GM23338 (cell line): ENCODE measurements at regions not wholly inside any gene's neighbourhood (a gene's known extent, or its start where the extent isn't known, plus 50 kb on each side); places are given as distances from the start of the nearest gene placed in this dataset.

Experiments
- ATAC-seq: fragments of 200-7000 bp; cut with Tn5 transposase; 3 replicates; pipeline ENCODE4 v1.9.1; 2020
- DNase-seq: peaks from one replicate; pipeline ENCODE4 v3.0.0-alpha.2; 2015; ENCODE audit warnings: low spot score
- H2AFZ ChIP-seq: fragments of 200-600 bp; sonication (generic); 2 replicates; pipeline ENCODE4 v1.8.0; 2016; ENCODE audit warnings: antibody characterized with exemption, mild to moderate bottlenecking, moderate library complexity
- H3F3A ChIP-seq: fragments of 200-600 bp; sonication (generic); replicated peaks from 2 replicates; pipeline ENCODE4 v1.8.0; 2017; ENCODE audit warnings: antibody characterized with exemption, mixed run types, low read depth
- H3K27ac ChIP-seq: fragments of 200-600 bp; sonication (generic); 2 replicates; pipeline ENCODE4 v1.6.1; 2016; ENCODE audit warnings: low read depth
- H3K27me3 ChIP-seq: fragments of 200-600 bp; sonication (generic); 2 replicates; pipeline ENCODE4 v1.8.0; 2016; ENCODE audit warnings: mild to moderate bottlenecking, mixed run types, moderate library complexity; ENCODE audit not compliant: insufficient read depth
- H3K36me3 ChIP-seq: fragments of 200-600 bp; sonication (generic); 2 replicates; pipeline ENCODE4 v1.8.0; 2016; ENCODE audit warnings: mild to moderate bottlenecking; ENCODE audit not compliant: insufficient read depth
- H3K4me1 ChIP-seq: fragments of 200-600 bp; sonication (generic); 2 replicates; pipeline ENCODE4 v1.8.0; 2016; ENCODE audit warnings: mild to moderate bottlenecking, moderate library complexity; ENCODE audit not compliant: insufficient read depth
- H3K4me2 ChIP-seq: fragments of 200-600 bp; sonication (generic); 2 replicates; pipeline ENCODE4 v1.7.1; 2017; ENCODE audit warnings: mixed run types
- H3K4me3 ChIP-seq: fragments of 200-600 bp; sonication (generic); 2 replicates; pipeline ENCODE4 v1.6.1; 2016; ENCODE audit warnings: mixed run types
- H3K79me2 ChIP-seq: fragments of 200-600 bp; sonication (generic); replicated peaks from 2 replicates; pipeline ENCODE4 v1.8.0; 2017; ENCODE audit warnings: mild to moderate bottlenecking; ENCODE audit not compliant: insufficient read depth
- H3K9me2 ChIP-seq: fragments of 200-600 bp; sonication (generic); 2 replicates; pipeline ENCODE4 v1.8.0; 2017; ENCODE audit not compliant: insufficient read depth
- H4K20me1 ChIP-seq: fragments of 200-600 bp; sonication (generic); replicated peaks from 2 replicates; pipeline ENCODE4 v1.8.0; 2017; ENCODE audit warnings: mild to moderate bottlenecking; ENCODE audit not compliant: insufficient read depth
- H3K27ac Mint-ChIP-seq: 2 replicates; pipeline ENCODE4 v1.8.0; 2020; ENCODE audit warnings: inconsistent platforms, mild to moderate bottlenecking, moderate library complexity, mixed read lengths
- H3K27me3 Mint-ChIP-seq: 3 replicates; pipeline ENCODE4 v1.8.0; 2022; ENCODE audit warnings: low read depth, mild to moderate bottlenecking, moderate library complexity, mixed read lengths, inconsistent platforms; ENCODE audit not compliant: insufficient read depth, poor library complexity
- H3K36me3 Mint-ChIP-seq: 3 replicates; pipeline ENCODE4 v1.8.0; 2021; ENCODE audit warnings: low read depth, mild to moderate bottlenecking, inconsistent platforms, moderate library complexity, mixed read lengths
- H3K4me1 Mint-ChIP-seq: 3 replicates; pipeline ENCODE4 v1.8.0; 2020; ENCODE audit warnings: mild to moderate bottlenecking, inconsistent platforms, mixed read lengths
- H3K4me3 Mint-ChIP-seq: 3 replicates; pipeline ENCODE4 v1.8.0; 2021; ENCODE audit warnings: moderate library complexity, mild to moderate bottlenecking, inconsistent platforms, mixed read lengths
- H3K9me3 Mint-ChIP-seq: 3 replicates; pipeline ENCODE4 v1.8.0; 2020; ENCODE audit warnings: moderate library complexity, mild to moderate bottlenecking, inconsistent platforms, mixed read lengths
- CTCF ChIP-seq, 2 experiments: fragments of 200-600 bp in 1 of 2; sonication (generic) in 1 of 2; conservative IDR thresholded peaks; 2 replicates each; pipeline versions ENCODE4 v1.5.1 to v1.6.1; 2016 to 2017; ENCODE audit warnings: antibody characterized with exemption in 2 of 2, low read depth in 2 of 2, mild to moderate bottlenecking in 2 of 2, moderate library complexity in 1 of 2
- EZH2 ChIP-seq: fragments of 200-600 bp; sonication (generic); IDR thresholded peaks from one replicate; pipeline ENCODE4 v1.8.0; 2017; ENCODE audit warnings: antibody characterized with exemption, mild to moderate bottlenecking, low read depth; ENCODE audit not compliant: unreplicated experiment
- JUNB ChIP-seq: IDR thresholded peaks from one replicate; pipeline ENCODE4 v1.6.1; 2016; ENCODE audit warnings: antibody characterized with exemption; ENCODE audit not compliant: unreplicated experiment
- NANOG ChIP-seq: IDR thresholded peaks from 2 replicates; pipeline ENCODE4 v1.6.1; 2016; ENCODE audit warnings: antibody characterized with exemption, borderline replicate concordance
- POLR2AphosphoS5 ChIP-seq: IDR thresholded peaks from 2 replicates; pipeline ENCODE4 v1.6.1; 2016; ENCODE audit warnings: antibody characterized with exemption, low read depth
- REST ChIP-seq: IDR thresholded peaks from one replicate; pipeline ENCODE4 v1.6.1; 2018; ENCODE audit warnings: antibody characterized with exemption; ENCODE audit not compliant: unreplicated experiment
- ZNF331 ChIP-seq: fragments of 250-450 bp; sonication (Bioruptor Pico); IDR thresholded peaks from 2 replicates; pipeline ENCODE4 v1.5.0; 2020; ENCODE audit warnings: low read depth, mild to moderate bottlenecking, moderate library complexity
- ZNF462 ChIP-seq: fragments of 250-450 bp; sonication (Bioruptor Pico); IDR thresholded peaks from 2 replicates; pipeline ENCODE4 v1.5.0; 2020; ENCODE audit warnings: mild to moderate bottlenecking, moderate library complexity

GRCh38 chr4:123929565-123929964 is 533.0 kb downstream of the SPRY1 start (continued):
- no peak for TF ChIP-seq ZNF462 (CRISPR knock-in tag)
- no peak for TF ChIP-seq NANOG
- TF ChIP-seq ZNF331 (CRISPR knock-in tag) = no peak
- TF ChIP-seq JUNB = no peak
- TF ChIP-seq POLR2AphosphoS5 = no peak
- TF ChIP-seq EZH2 = no peak
- TF ChIP-seq CTCF (conservative IDR thresholded peaks at IDR 0.05; ENCODE audit: low read depth in 2 of 2) = no peak

GRCh38 chr4:123930996-123931395 is 534.4 kb downstream of the SPRY1 start:
- no peak overlapping the region for H3K4me2 ChIP-seq
- no peaks in the 10 kb centered on the region for H3K36me3 Mint-ChIP-seq
- TF ChIP-seq REST = no peak

More at GRCh38 chr4:123930996-123931395, 534.4 kb downstream of the SPRY1 start:
- ATAC-seq (no peak), DNase-seq (no peak)
- no peaks in the 10 kb centered on the region for H3K9me2 ChIP-seq
- Mint-ChIP-seq H3K27me3 (no peaks in the 10 kb centered on the region), H3K4me1 (peaks cover 8% of the 10 kb centered on the region), H3K9me3 (no peaks in the 10 kb centered on the region), H3K4me3 (no peak overlapping the region), H3K27ac (no peak overlapping the region)
- H2AFZ ChIP-seq = no peak overlapping the region
- H3K36me3 ChIP-seq = no peaks in the 10 kb centered on the region
- no peak overlapping the region for H3K4me3 ChIP-seq
- H3K79me2 ChIP-seq = no peaks in the 10 kb centered on the region
- no peak overlapping the region for H3K27ac ChIP-seq
- no peaks in the 10 kb centered on the region for H3K27me3 ChIP-seq
- H3F3A ChIP-seq = no peaks in the 10 kb centered on the region
- H3K4me1 ChIP-seq = peaks cover 13% of the 10 kb centered on the region
- no peaks in the 10 kb centered on the region for H4K20me1 ChIP-seq
